ENCODE measurements at regions not wholly inside any gene's neighbourhood (a gene's known extent, or its start where the extent isn't known, plus 50 kb on each side); places are given as distances from the start of the nearest gene placed in this dataset.

- TF ChIP-seq CTCF (IDR thresholded peaks at IDR 0.05; ENCODE audit: borderline replicate concordance, control extremely low read depth, extremely low read depth, insufficient read depth, missing control alignments): no peak
- no peak for DNase-seq (ENCODE audit: low spot score)
- in situ Hi-C loops (cut with MboI; ENCODE audit: low sequenced_read_pairs, unreplicated experiment): no loop called here
Measured at GRCh38 chr2:57848723-57849122, 197.9 kb upstream of the VRK2 start.

GRCh38 chr2:57849843-57850242, 196.8 kb upstream of the VRK2 start:
- TF ChIP-seq CTCF (IDR thresholded peaks at IDR 0.05; ENCODE audit: borderline replicate concordance, control extremely low read depth, extremely low read depth, insufficient read depth, missing control alignments): no peak
- in situ Hi-C loops (cut with MboI; ENCODE audit: low sequenced_read_pairs, unreplicated experiment): no loop called here

GRCh38 chr2:57850415-57851130, 196.0 kb upstream of the VRK2 start:
- no peak for TF ChIP-seq CTCF (IDR thresholded peaks at IDR 0.05; ENCODE audit: borderline replicate concordance, control extremely low read depth, extremely low read depth, insufficient read depth, missing control alignments)
- DNase-seq (ENCODE audit: low spot score): no peak
- in situ Hi-C loops (cut with MboI; ENCODE audit: low sequenced_read_pairs, unreplicated experiment): no loop called here

More at GRCh38 chr2:57849843-57850242, 196.8 kb upstream of the VRK2 start:
- no peak for DNase-seq (ENCODE audit: low spot score)

GRCh38 chr2:57855212-57855611, 191.4 kb upstream of the VRK2 start:
- no peak for DNase-seq (ENCODE audit: low spot score)
- in situ Hi-C loops (cut with MboI; ENCODE audit: low sequenced_read_pairs, unreplicated experiment): no loop called here
- no peak for TF ChIP-seq CTCF (IDR thresholded peaks at IDR 0.05; ENCODE audit: borderline replicate concordance, control extremely low read depth, extremely low read depth, insufficient read depth, missing control alignments)

- no peak for TF ChIP-seq CTCF (IDR thresholded peaks at IDR 0.05; ENCODE audit: borderline replicate concordance, control extremely low read depth, extremely low read depth, insufficient read depth, missing control alignments)
- in situ Hi-C loops (cut with MboI; ENCODE audit: low sequenced_read_pairs, unreplicated experiment): no loop called here
- no peak for DNase-seq (ENCODE audit: low spot score)
Measured at GRCh38 chr2:57859755-57860154, 186.9 kb upstream of the VRK2 start.

GRCh38 chr2:57862153-57862552, 184.5 kb upstream of the VRK2 start:
- in situ Hi-C loops (cut with MboI; ENCODE audit: low sequenced_read_pairs, unreplicated experiment): no loop called here
- TF ChIP-seq CTCF (IDR thresholded peaks at IDR 0.05; ENCODE audit: borderline replicate concordance, control extremely low read depth, extremely low read depth, insufficient read depth, missing control alignments): no peak
- no peak for DNase-seq (ENCODE audit: low spot score)

All from GM13976 (cell line).